ENCODE measurements at regions not wholly inside any gene's neighbourhood (a gene's known extent, or its start where the extent isn't known, plus 50 kb on each side); places are given as distances from the start of the nearest gene placed in this dataset.

GRCh38 chr4:176500894-176501293 lies 181.1 kb downstream of the SPCS3 start:
- Mint-ChIP-seq H3K36me3 (ENCODE audit: low read depth) (no peaks in the 10 kb centered on the region), H3K27me3 (no peaks in the 10 kb centered on the region), H3K9me3 (no peaks in the 10 kb centered on the region), H3K4me1 (no peaks in the 10 kb centered on the region), H3K27ac (no peak overlapping the region), H3K4me3 (no peak overlapping the region)
- intact Hi-C loops (cut with micrococcal nuclease): no loop called here
- DNase-seq: no peak

DNA sequence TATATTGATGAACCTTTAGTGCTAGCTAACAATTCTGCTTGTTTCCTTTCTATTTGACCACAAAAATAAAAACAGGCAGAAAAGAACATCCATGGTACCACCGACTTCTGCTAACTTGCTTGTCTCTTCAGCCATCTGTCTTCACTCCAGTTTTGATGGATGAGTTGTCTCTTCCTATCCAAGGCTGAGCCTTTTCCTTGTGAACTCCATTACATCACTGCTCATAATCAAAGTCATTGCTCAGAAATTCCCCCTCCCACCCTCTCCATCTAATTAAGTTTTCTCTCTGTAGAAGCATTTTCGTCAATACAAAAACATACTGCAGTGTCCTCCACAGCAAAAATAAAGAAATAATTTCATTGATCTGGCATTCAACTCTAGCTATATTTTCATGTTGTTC lies 184.4 kb downstream of the SPCS3 start:
- intact Hi-C loops (cut with micrococcal nuclease): no loop called here
- no peak overlapping the region for H3K27ac Mint-ChIP-seq
- H3K36me3 Mint-ChIP-seq (ENCODE audit: low read depth): no peaks in the 10 kb centered on the region
- DNase-seq: no peak
- no peak overlapping the region for H3K4me3 Mint-ChIP-seq
- H3K9me3 Mint-ChIP-seq: no peaks in the 10 kb centered on the region
- H3K4me1 Mint-ChIP-seq: no peaks in the 10 kb centered on the region
- no peaks in the 10 kb centered on the region for H3K27me3 Mint-ChIP-seq

GRCh38 chr4:176507845-176508533 lies 188.2 kb downstream of the SPCS3 start:
- Mint-ChIP-seq H3K27ac (no peak overlapping the region), H3K4me1 (no peaks in the 10 kb centered on the region), H3K36me3 (ENCODE audit: low read depth) (no peaks in the 10 kb centered on the region), H3K27me3 (no peaks in the 10 kb centered on the region), H3K9me3 (no peaks in the 10 kb centered on the region), H3K4me3 (no peak overlapping the region)
- intact Hi-C loops (cut with micrococcal nuclease): no loop called here
- no peak for DNase-seq

- H3K27me3 Mint-ChIP-seq: no peaks in the 10 kb centered on the region
- H3K9me3 Mint-ChIP-seq: no peaks in the 10 kb centered on the region
- intact Hi-C loops (cut with micrococcal nuclease): no loop called here
- H3K4me3 Mint-ChIP-seq: no peak overlapping the region
- H3K36me3 Mint-ChIP-seq (ENCODE audit: low read depth): no peaks in the 10 kb centered on the region
- no peak overlapping the region for H3K27ac Mint-ChIP-seq
- no peak for DNase-seq
- H3K4me1 Mint-ChIP-seq: no peaks in the 10 kb centered on the region
Measured at GRCh38 chr4:176508780-176509331, 189.1 kb downstream of the SPCS3 start.

GRCh38 chr4:176525576-176525975 lies 205.8 kb downstream of the SPCS3 start:
- intact Hi-C loops (cut with micrococcal nuclease): no loop called here
- H3K27ac Mint-ChIP-seq: no peak overlapping the region

DNA sequence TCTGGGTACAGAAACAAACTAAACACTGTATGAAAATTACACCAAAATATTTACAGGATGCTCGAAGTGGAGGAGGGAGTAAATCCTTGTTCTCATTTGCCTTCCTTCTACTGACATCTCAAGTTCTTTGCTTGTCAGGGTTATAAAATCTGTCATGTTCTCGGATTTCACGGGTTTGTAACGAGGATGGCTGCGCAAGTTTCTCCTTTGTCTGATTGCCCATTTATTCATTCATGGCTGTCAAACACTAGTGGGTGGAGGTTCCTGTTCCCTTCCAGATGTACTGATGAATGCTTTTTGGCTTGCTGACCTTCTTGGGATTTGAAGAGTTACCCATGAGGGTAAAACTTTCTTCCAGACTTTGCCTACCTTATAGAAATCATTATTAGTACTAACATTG lies 206.9 kb downstream of the SPCS3 start:
- no peak for DNase-seq
- H3K4me1 Mint-ChIP-seq: no peaks in the 10 kb centered on the region
- no peaks in the 10 kb centered on the region for H3K36me3 Mint-ChIP-seq (ENCODE audit: low read depth)
- H3K27ac Mint-ChIP-seq: no peak overlapping the region
- H3K27me3 Mint-ChIP-seq: no peaks in the 10 kb centered on the region
- intact Hi-C loops (cut with micrococcal nuclease): no loop called here
- no peaks in the 10 kb centered on the region for H3K9me3 Mint-ChIP-seq
- H3K4me3 Mint-ChIP-seq: no peak overlapping the region

More at GRCh38 chr4:176525576-176525975, 205.8 kb downstream of the SPCS3 start:
- Mint-ChIP-seq H3K4me3 (no peak overlapping the region), H3K36me3 (ENCODE audit: low read depth) (no peaks in the 10 kb centered on the region), H3K9me3 (no peaks in the 10 kb centered on the region), H3K4me1 (no peaks in the 10 kb centered on the region), H3K27me3 (no peaks in the 10 kb centered on the region)
- no peak for DNase-seq

DNA sequence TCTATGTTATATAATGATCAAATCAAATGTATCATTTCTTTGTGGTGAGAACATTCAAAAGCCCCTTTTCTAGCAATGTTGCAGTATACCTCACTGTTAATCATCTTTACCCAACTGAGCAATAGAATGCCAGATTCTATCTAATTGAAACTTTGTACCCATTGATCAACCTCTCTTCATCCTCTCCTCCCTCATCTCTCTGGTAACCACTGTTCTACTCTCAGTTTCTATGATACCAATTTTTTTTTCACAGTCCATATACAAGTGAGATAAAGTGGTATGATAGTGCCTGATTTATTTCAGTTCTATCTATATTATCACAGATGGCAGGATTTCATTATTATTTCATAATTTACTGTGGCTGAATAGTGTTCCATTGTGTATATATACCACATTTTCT lies 209.8 kb downstream of the SPCS3 start:
- no peaks in the 10 kb centered on the region for H3K4me1 Mint-ChIP-seq
- H3K9me3 Mint-ChIP-seq: no peaks in the 10 kb centered on the region
- H3K27me3 Mint-ChIP-seq: no peaks in the 10 kb centered on the region
- intact Hi-C loops (cut with micrococcal nuclease): no loop called here
- H3K36me3 Mint-ChIP-seq (ENCODE audit: low read depth): no peaks in the 10 kb centered on the region
- no peak overlapping the region for H3K4me3 Mint-ChIP-seq
- no peak for DNase-seq
- H3K27ac Mint-ChIP-seq: no peak overlapping the region

DNA sequence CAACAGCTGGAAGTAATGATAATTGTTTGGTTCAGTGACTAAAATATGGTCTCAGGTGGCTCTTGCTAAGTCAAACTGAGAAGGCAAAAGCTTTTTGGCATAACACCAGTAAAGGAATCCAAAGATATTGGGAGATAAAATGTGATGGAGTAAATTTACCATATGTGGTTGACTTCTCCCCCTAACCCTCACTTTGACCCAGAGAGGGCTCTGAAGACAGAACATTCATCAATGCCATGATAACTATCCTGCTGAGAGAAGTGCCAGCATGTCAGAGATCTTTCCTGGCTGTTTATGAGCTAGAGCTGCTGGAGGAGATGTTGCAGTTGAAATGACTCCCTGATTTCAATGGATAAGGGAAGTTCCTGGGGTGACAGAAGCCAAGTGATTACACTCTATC lies 213.4 kb downstream of the SPCS3 start:
- no peak overlapping the region for H3K27ac Mint-ChIP-seq
- no peak overlapping the region for H3K4me3 Mint-ChIP-seq
- no peak for DNase-seq
- H3K36me3 Mint-ChIP-seq (ENCODE audit: low read depth): no peaks in the 10 kb centered on the region
- no peaks in the 10 kb centered on the region for H3K9me3 Mint-ChIP-seq
- no peaks in the 10 kb centered on the region for H3K27me3 Mint-ChIP-seq
- no peaks in the 10 kb centered on the region for H3K4me1 Mint-ChIP-seq
- intact Hi-C loops (cut with micrococcal nuclease): no loop called here

DNA sequence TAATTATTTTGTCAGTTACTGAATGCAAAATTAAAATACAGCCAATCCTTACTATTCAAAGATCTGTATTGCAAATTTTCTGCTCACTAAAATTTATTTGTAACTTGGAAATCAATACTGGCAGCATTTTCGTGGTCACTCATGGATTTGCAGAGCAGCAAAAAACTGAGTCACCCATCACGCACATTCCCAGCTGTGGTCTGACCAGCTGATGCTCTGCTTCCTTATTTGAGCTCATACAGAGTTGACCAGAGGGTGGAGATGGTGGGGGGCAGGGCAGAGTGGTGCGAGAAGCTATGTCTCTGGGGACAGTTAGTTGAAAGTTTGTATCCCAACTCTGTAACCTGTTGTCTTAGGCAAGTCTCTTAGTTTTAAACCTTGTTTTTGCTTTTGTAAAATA lies 214.8 kb downstream of the SPCS3 start:
- H3K27ac Mint-ChIP-seq: no peak overlapping the region
- H3K27me3 Mint-ChIP-seq: no peaks in the 10 kb centered on the region
- intact Hi-C loops (cut with micrococcal nuclease): no loop called here
- no peaks in the 10 kb centered on the region for H3K36me3 Mint-ChIP-seq (ENCODE audit: low read depth)
- no peak for DNase-seq
- H3K9me3 Mint-ChIP-seq: no peaks in the 10 kb centered on the region
- H3K4me3 Mint-ChIP-seq: no peak overlapping the region
- H3K4me1 Mint-ChIP-seq: no peaks in the 10 kb centered on the region

DNA sequence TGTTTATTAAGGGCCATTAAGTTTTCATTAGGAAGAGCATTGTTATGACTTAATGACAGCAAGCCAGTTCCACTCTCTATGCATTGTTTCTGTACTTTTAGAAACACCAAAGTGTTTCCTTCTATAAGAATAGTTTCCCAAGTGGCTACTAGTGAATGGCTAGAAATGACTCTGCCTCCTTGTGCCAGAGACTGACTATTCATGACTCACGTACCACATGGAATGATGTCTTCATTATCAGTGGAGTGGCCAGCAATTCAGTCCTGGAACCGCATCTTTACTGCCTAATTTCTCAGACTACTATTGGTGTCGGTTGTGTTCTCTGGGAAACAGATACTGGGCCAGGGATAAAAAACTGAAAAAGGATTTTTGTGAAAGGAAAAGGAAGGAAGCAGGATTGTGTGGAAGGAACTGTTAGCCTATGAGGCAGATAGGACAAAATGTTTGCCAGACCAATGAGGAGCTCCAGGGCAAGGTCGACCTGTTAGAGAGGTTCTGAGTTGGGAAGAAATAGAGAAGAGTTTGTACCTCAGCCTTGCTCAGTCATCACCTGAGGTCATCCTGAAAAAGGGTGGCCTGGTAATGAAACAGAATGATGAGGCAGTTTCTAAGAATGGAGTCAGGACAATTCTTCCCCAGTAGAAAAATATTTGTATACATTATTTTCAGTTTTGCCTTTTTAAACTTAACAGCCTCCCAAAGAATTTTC lies 218.6 kb downstream of the SPCS3 start:
- Mint-ChIP-seq H3K36me3 (ENCODE audit: low read depth) (no peaks in the 10 kb centered on the region), H3K4me1 (no peaks in the 10 kb centered on the region)

GRCh38 chr4:176539091-176539784 lies 219.5 kb downstream of the SPCS3 start:
- no peaks in the 10 kb centered on the region for H3K9me3 Mint-ChIP-seq
- H3K27me3 Mint-ChIP-seq: no peaks in the 10 kb centered on the region
- H3K36me3 Mint-ChIP-seq (ENCODE audit: low read depth): no peaks in the 10 kb centered on the region
- no peak overlapping the region for H3K27ac Mint-ChIP-seq
- no peak overlapping the region for H3K4me3 Mint-ChIP-seq
- intact Hi-C loops (cut with micrococcal nuclease): no loop called here
- H3K4me1 Mint-ChIP-seq: no peaks in the 10 kb centered on the region
- DNase-seq: no peak

More for the DNA sequence above, 218.6 kb downstream of the SPCS3 start:
- no peak overlapping the region for H3K4me3 Mint-ChIP-seq
- no peak overlapping the region for H3K27ac Mint-ChIP-seq
- H3K27me3 Mint-ChIP-seq: no peaks in the 10 kb centered on the region
- intact Hi-C loops (cut with micrococcal nuclease): no loop called here
- no peaks in the 10 kb centered on the region for H3K9me3 Mint-ChIP-seq
- DNase-seq: no peak

DNA sequence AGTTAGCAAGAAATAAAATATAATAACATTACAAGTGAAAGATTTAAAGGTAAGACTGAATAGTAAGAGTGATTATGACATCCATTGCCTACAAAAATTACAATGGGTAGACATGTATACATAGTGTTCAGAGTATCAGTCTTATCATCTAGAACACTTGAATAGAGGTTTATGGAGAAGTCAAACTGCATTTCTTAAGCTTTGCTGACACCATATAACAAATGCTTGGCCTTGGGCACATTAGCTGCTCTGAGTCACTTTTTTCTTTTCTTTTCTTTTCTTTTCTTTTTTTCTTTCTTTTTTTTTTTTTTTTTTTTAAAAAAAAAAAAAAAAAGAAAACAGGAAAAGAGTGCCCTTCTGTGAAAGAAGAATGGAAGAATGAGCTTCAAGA lies 220.0 kb downstream of the SPCS3 start:
- Mint-ChIP-seq H3K9me3 (no peaks in the 10 kb centered on the region), H3K27ac (no peak overlapping the region), H3K4me1 (no peaks in the 10 kb centered on the region), H3K36me3 (ENCODE audit: low read depth) (no peaks in the 10 kb centered on the region), H3K4me3 (no peak overlapping the region), H3K27me3 (no peaks in the 10 kb centered on the region)
- no peak for DNase-seq
- intact Hi-C loops (cut with micrococcal nuclease): no loop called here

DNA sequence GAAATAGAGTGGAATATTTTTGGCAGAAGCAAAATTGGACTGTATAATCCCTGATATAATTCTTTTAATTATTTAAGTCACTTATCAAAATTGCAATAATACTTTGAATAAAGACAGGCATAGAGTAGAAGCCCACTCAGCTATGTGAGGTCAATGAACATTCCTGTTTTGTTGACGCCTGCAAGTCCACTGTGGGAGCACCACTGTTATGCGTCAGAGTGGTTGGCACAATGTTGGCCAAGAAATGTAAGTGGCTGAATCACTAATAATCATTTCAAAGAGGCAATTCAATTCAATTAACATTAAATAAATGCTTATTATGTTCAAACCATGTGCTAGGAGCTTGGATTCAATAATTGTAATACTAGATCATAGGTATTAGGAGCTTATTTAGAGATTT lies 221.0 kb downstream of the SPCS3 start:
- no peaks in the 10 kb centered on the region for H3K9me3 Mint-ChIP-seq
- no peak overlapping the region for H3K27ac Mint-ChIP-seq
- intact Hi-C loops (cut with micrococcal nuclease): no loop called here
- no peaks in the 10 kb centered on the region for H3K36me3 Mint-ChIP-seq (ENCODE audit: low read depth)
- no peak overlapping the region for H3K4me3 Mint-ChIP-seq
- no peaks in the 10 kb centered on the region for H3K4me1 Mint-ChIP-seq
- H3K27me3 Mint-ChIP-seq: no peaks in the 10 kb centered on the region
- DNase-seq: no peak

DNA sequence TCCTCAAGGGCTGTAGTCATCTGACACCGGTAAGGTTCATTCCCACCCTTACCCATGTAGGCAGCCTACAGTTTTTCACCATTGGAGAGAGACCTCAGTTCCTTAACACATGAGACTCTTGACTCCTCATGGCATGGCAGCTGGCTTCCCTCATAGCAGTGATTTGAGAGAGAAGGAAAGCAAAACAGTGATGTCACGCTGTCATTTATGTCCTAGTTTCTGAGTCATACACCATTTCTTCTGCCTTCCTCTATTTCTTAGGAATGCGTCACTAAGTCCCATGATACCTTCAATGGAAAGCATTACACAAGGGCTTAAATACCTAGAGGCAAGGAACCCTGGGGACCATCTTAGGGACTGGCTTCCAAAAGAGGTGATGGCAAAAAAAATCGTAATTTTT lies 226.1 kb downstream of the SPCS3 start:
- Mint-ChIP-seq H3K36me3 (ENCODE audit: low read depth) (no peaks in the 10 kb centered on the region), H3K27me3 (no peaks in the 10 kb centered on the region), H3K27ac (no peak overlapping the region), H3K4me1 (no peaks in the 10 kb centered on the region), H3K4me3 (no peak overlapping the region), H3K9me3 (no peaks in the 10 kb centered on the region)
- intact Hi-C loops (cut with micrococcal nuclease): no loop called here
- DNase-seq: no peak

All from activated CD4-positive, alpha-beta T cell treated with anti-CD3 and anti-CD28 coated beads, Interleukin-2, amount 10 ng/mL, durations not matched to agents 24 days and 14 days (primary cell).